Upper lobe of left lung (tissue), 6 donors: ENCODE measurements at regions not wholly inside any gene's neighbourhood (a gene's known extent, or its start where the extent isn't known, plus 50 kb on each side); places are given as distances from the start of the nearest gene placed in this dataset.

Experiments used
- ATAC-seq, 2 donors: fragments of 200-7000 bp; cut with Tn5 transposase; one replicate each; pipeline ENCODE4 v1.9.1; 2022; ENCODE audit warnings: mild to moderate bottlenecking in 2 of 2, moderate library complexity in 2 of 2; ENCODE audit not compliant: low FRiP score in 2 of 2
- DNase-seq, 2 donors: peaks; one replicate each; pipeline ENCODE4 v3.0.0-alpha.2; 2019 to 2020
- H3K27ac ChIP-seq, 4 donors: fragments of 200-600 bp; sonication (generic); one replicate each; pipeline ENCODE4 v1.5.1; 2016 to 2019
- H3K27me3 ChIP-seq, 4 donors: fragments of 200-600 bp; sonication (generic); one replicate each; pipeline ENCODE4 v1.5.1; 2017 to 2019
- H3K36me3 ChIP-seq, 4 donors: fragments of 200-600 bp; sonication (generic); one replicate each; pipeline ENCODE4 v1.5.1; 2016 to 2019
- H3K4me1 ChIP-seq, 4 donors: fragments of 200-600 bp; sonication (generic); one replicate each; pipeline ENCODE4 v1.5.1; 2018 to 2019
- H3K4me3 ChIP-seq, 4 donors: fragments of 200-600 bp; sonication (generic); one replicate each; pipeline ENCODE4 v1.5.1; 2017 to 2019; ENCODE audit warnings: mild to moderate bottlenecking in 2 of 4, moderate library complexity in 1 of 4
- H3K9me3 ChIP-seq, 4 donors: fragments of 200-600 bp; sonication (generic); one replicate each; pipeline ENCODE4 v1.5.1; 2018 to 2019
- EP300 ChIP-seq, 4 donors: sonication (generic); formaldehyde crosslinking; IDR thresholded peaks; one replicate each; pipeline ENCODE4 v1.5.1; 2017; ENCODE audit warnings: antibody characterized with exemption in 4 of 4, control low read depth in 2 of 4
- POLR2A ChIP-seq, 4 donors: fragments of 450-650 bp; IDR thresholded peaks; one replicate each; pipeline ENCODE4 v1.5.1; 2016 to 2017; ENCODE audit warnings: antibody characterized with exemption in 4 of 4, mild to moderate bottlenecking in 2 of 4
- POLR2AphosphoS5 ChIP-seq, 2 donors: sonication (generic); formaldehyde crosslinking; IDR thresholded peaks; one replicate each; pipeline ENCODE4 v1.5.1; 2017; ENCODE audit warnings: antibody characterized with exemption in 2 of 2
- WGBS, 2 donors: methylation state at CpG; one replicate each; pipeline ENCODE4 v1.1.5; 2017 to 2018; 5-methylcytosine and 5-hydroxymethylcytosine counted together
- TF ChIP-seq, protein P1 (sequence below), 6 experiments: fragments of 450-650 bp in 4 of 6; fragments of 200-600 bp in 2 of 6; sonication (generic) in 2 of 6; IDR thresholded peaks; one replicate each; pipeline ENCODE4 v1.5.1; 2016 to 2019; ENCODE audit warnings: antibody characterized with exemption in 6 of 6
- donor health status: DM: no; HTN: no; CAD: no; lungs with moderate emphysema.
- donor health status: DM: no; HTN: yes; CAD: no; lungs with severe emphysema.

DNA sequence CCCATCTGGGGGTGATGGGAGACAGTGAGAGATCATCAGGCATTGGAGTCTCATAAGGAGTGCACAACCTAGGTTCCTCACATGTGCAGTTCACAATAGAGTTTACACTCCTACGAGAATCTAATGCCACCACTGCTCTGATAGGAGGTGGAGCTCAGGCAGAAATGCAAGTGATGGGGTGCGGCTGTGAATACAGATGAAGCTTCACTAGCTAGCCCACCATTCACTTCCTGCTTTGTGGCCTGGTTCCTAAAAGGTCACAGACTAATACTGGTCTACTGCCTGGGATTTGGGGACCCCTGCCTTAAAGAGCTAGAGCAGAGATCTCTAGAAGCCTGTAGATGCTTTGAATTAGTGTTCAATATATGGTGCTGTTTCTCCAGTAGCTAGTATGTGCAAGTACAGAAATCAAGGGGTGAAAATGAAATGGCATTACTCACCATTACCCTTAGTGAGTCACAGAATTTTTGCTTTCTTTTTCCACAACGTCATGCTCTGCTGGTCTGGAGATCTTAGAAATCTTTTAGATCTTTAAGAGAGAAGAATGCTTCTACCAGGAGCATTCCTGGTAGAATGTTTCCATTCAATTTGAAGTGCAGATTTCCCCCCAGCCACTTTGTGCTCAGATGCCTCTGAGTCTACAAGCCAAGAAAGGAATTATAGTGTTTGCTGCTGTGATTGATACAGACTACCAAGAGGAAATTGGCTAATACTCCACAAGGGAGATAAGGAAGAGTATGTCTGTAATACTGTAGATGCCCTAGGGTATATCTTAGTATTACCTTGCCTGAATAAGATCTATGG lies 2301.2 kb downstream of the PCDH9 start:
- H3K9me3 ChIP-seq, result peaks cover 0 to 5% (median 0%) of the 10 kb centered on the region in 4 donors
- no peak overlapping the region for H3K4me3 ChIP-seq
- H3K27me3 ChIP-seq, result no peaks in the 10 kb centered on the region
- no peak for DNase-seq
- H3K4me1 ChIP-seq, result no peaks in the 10 kb centered on the region
- no peak overlapping the region for H3K27ac ChIP-seq
- H3K36me3 ChIP-seq, result no peaks in the 10 kb centered on the region
- TF ChIP-seq EP300 (IDR thresholded peaks at IDR 0.05) (no peak), POLR2AphosphoS5 (IDR thresholded peaks at IDR 0.05) (no peak), POLR2A (IDR thresholded peaks at IDR 0.05) (no peak)
- TF ChIP-seq, protein P1, sequence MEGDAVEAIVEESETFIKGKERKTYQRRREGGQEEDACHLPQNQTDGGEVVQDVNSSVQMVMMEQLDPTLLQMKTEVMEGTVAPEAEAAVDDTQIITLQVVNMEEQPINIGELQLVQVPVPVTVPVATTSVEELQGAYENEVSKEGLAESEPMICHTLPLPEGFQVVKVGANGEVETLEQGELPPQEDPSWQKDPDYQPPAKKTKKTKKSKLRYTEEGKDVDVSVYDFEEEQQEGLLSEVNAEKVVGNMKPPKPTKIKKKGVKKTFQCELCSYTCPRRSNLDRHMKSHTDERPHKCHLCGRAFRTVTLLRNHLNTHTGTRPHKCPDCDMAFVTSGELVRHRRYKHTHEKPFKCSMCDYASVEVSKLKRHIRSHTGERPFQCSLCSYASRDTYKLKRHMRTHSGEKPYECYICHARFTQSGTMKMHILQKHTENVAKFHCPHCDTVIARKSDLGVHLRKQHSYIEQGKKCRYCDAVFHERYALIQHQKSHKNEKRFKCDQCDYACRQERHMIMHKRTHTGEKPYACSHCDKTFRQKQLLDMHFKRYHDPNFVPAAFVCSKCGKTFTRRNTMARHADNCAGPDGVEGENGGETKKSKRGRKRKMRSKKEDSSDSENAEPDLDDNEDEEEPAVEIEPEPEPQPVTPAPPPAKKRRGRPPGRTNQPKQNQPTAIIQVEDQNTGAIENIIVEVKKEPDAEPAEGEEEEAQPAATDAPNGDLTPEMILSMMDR (IDR thresholded peaks at IDR 0.05), result no peak
- WGBS, 2 donors, result 66 to 71% methylated on average over 3 of the region's 3 CpGs
- ATAC-seq, result no peak

DNA sequence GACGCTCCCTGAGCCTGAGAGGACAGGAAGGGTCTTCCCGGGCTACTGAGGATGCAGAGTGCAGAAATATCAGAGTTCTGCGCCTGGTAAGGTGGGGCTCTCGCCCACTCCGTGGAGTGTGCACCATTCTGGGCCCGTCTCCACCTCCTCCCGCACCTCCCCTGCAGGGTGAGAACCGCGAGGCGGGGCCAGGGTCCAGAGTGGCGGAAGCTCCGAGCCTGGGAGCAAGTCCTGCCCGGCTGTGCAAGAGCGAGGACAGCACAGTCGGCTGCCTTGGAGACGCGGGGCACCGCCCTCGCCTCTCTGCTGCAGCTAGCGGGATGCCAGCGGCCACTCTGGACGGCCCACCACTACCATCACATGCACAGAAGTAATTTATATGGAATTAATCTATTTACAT lies 2304.4 kb downstream of the PCDH9 start:
- H3K4me3 ChIP-seq, result no peak overlapping the region
- no peaks in the 10 kb centered on the region for H3K4me1 ChIP-seq
- no peaks in the 10 kb centered on the region for H3K27me3 ChIP-seq
- 89 to 95% methylated on average over 21 of the region's 22 CpGs for WGBS, 2 donors
- peak; percentile 6 to 34 for ATAC-seq
- peak in 1 of 2 donors; percentile 77 for DNase-seq
- no peak overlapping the region for H3K27ac ChIP-seq
- no peaks in the 10 kb centered on the region for H3K36me3 ChIP-seq
- H3K9me3 ChIP-seq, result peaks cover 0 to 5% (median 0%) of the 10 kb centered on the region in 4 donors
- TF ChIP-seq POLR2A (IDR thresholded peaks at IDR 0.05), result no peak
- TF ChIP-seq EP300 (IDR thresholded peaks at IDR 0.05), result no peak
- TF ChIP-seq, protein P1 (IDR thresholded peaks at IDR 0.05), result no peak
- no peak for TF ChIP-seq POLR2AphosphoS5 (IDR thresholded peaks at IDR 0.05)

DNA sequence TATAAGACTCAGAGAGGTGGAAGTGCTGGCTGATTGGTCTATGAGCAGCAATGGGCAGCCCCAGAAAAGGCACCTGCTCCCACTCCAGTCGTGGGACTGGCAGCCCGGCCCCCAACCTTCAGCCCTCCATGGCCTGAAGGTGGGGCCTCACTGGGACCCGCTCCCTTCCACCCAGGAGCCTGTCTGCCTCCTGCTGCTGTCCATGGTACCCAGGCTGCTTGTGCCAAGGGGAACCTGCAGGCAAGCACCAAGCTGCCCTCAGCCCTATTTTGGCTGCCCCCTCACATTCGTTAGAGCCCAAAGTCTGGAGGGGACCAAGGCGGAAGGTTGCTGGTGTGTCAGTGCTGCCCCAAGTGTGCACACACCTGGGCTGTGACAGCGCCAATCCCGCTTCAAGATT lies 2304.9 kb downstream of the PCDH9 start:
- no peak overlapping the region for H3K4me3 ChIP-seq
- DNase-seq (peak in 1 of 2 donors; percentile 36), ATAC-seq (peak; percentile 17 to 40)
- H3K9me3 ChIP-seq, result peaks cover 0 to 5% (median 0%) of the 10 kb centered on the region in 4 donors
- H3K4me1 ChIP-seq, result no peaks in the 10 kb centered on the region
- WGBS, 2 donors, result 94 to 100% methylated on average over 2 to 7 of the region's 7 CpGs
- H3K36me3 ChIP-seq, result no peaks in the 10 kb centered on the region
- H3K27me3 ChIP-seq, result no peaks in the 10 kb centered on the region
- no peak for TF ChIP-seq POLR2AphosphoS5 (IDR thresholded peaks at IDR 0.05)
- TF ChIP-seq POLR2A (IDR thresholded peaks at IDR 0.05), result no peak
- TF ChIP-seq, protein P1 (IDR thresholded peaks at IDR 0.05), result no peak
- TF ChIP-seq EP300 (IDR thresholded peaks at IDR 0.05), result no peak
- H3K27ac ChIP-seq, result no peak overlapping the region

DNA sequence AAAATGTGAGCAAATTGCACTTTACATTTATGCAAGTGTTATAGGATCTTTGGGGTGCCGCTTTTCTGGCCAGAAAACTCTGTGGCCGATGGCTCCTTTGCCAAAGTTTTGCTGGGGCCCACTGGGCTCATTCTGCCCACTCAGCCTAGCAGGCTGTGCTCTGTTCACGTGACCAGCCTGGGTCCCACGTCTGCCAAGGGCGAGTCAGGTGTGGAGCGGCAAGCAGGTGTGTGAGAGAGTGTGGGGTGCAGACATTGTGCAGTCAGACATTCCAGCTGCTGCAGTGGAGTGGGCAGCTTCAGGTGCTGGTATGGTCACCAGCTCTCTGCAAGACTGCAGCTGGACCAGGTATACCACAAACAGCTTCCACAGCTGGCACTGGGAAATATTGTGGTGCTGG lies 2305.7 kb downstream of the PCDH9 start:
- H3K9me3 ChIP-seq, result peaks cover 0 to 5% (median 0%) of the 10 kb centered on the region in 4 donors
- 85 to 97% methylated on average over 6 of the region's 6 CpGs for WGBS, 2 donors
- ATAC-seq, result peak in 1 of 2 donors; percentile 61
- TF ChIP-seq POLR2AphosphoS5 (IDR thresholded peaks at IDR 0.05), result no peak
- peak in 1 of 2 donors; percentile 27 for DNase-seq
- no peaks in the 10 kb centered on the region for H3K27me3 ChIP-seq
- no peak overlapping the region for H3K4me3 ChIP-seq
- H3K4me1 ChIP-seq, result no peaks in the 10 kb centered on the region
- no peaks in the 10 kb centered on the region for H3K36me3 ChIP-seq
- no peak overlapping the region for H3K27ac ChIP-seq

DNA sequence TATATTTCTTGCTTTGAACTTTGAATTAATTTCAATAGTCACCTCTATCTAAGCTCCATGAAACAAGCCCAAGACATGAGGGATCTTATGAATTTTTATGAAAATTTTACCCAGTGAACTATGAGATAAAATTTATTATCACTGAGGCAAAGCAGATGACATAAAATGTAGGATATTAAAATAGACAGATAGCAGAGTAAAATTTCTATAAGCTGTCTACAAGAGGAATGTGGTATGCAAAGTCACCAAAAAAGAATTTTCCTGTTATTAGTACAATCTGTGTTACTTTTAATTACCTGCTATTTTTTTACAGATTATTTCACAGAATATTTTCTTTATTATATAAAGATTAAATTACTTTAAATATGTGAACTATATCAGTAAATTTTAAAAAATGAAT lies 2312.6 kb downstream of the PCDH9 start:
- Histone ChIP-seq H3K36me3 (no peaks in the 10 kb centered on the region), H3K27ac (no peak overlapping the region), H3K4me1 (no peaks in the 10 kb centered on the region), H3K4me3 (no peak overlapping the region), H3K9me3 (no peaks in the 10 kb centered on the region), H3K27me3 (no peaks in the 10 kb centered on the region)
- ATAC-seq (no peak), DNase-seq (no peak)
- TF ChIP-seq POLR2A (IDR thresholded peaks at IDR 0.05), result no peak
- no peak for TF ChIP-seq EP300 (IDR thresholded peaks at IDR 0.05)

DNA sequence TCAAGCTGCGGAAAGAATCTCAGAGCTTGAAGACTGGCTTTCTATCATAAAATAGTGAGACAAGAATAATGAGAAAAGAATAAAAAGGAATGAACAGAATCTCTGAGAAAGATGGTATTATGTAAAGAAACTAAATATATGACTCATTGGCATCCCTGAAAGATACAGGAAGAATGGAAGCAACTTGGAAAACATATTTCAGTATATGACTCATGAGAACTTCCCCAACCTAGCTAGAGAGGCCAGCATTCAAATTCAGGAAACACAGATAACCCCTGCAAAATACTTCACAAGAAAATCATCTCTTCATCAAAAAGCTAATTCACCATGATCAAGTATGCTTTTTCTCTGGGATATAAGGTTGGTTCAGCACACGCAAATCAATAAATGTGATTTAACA lies 2318.0 kb downstream of the PCDH9 start:
- DNase-seq, result no peak
- Histone ChIP-seq H3K9me3 (no peaks in the 10 kb centered on the region), H3K27ac (no peak overlapping the region), H3K27me3 (no peaks in the 10 kb centered on the region), H3K4me3 (no peak overlapping the region), H3K4me1 (no peaks in the 10 kb centered on the region), H3K36me3 (no peaks in the 10 kb centered on the region)
- WGBS, 2 donors, result 45 to 95% methylated on average over 2 of the region's 2 CpGs
- ATAC-seq, result no peak
- TF ChIP-seq EP300 (IDR thresholded peaks at IDR 0.05) (no peak), POLR2AphosphoS5 (IDR thresholded peaks at IDR 0.05) (no peak), POLR2A (IDR thresholded peaks at IDR 0.05) (no peak)
- TF ChIP-seq, protein P1 (IDR thresholded peaks at IDR 0.05), result no peak
